Erythroblast (primary cell): ENCODE measurements at regions not wholly inside any gene's neighbourhood (a gene's known extent, or its start where the extent isn't known, plus 50 kb on each side); places are given as distances from the start of the nearest gene placed in this dataset.

ENCODE experiments used
- GATA1 ChIP-seq: IDR thresholded peaks from 2 replicates; pipeline ENCODE4 v1.6.1; 2011; ENCODE audit warnings: low read depth, mild to moderate bottlenecking, control low read depth, low read length, moderate library complexity
- POLR2A ChIP-seq: IDR thresholded peaks from 2 replicates; pipeline ENCODE4 v1.6.1; 2011; ENCODE audit warnings: mild to moderate bottlenecking, low read length

DNA sequence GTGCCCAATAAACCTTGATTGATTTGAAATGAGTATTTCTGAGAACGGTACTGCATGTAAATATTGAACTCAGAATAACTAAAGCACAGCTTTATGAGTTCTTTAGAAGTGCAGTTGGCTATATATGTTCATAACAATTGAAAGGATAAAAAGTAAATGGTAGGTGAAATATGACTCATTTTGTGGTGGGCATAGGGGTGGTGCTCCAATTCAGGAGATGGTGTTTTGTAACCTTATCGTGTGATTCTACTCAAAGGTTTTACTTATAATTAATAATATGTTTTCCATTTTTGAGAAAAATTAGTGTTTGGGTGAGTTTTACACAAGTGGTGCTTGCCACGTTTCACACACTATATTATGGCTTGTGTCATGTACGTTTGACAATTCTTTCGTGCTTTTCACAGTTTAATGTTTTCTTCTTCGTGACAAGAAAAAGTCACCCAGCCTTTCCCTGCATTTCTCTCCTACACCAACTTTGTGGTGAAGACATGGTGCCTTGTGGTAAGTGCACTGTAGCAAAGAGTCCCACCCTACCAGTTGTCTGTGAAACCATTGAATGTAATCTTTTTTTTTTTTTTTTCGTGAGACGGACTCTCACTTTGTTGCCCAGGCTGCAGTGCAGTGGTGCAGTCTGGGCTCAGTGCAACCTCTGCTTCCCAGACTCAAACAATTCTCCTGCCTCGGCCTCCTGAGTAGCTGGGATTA, 492.5 kb upstream of the SGCD start:
- TF ChIP-seq POLR2A (no peak), GATA1 (no peak)
